GM18907 (cell line): ENCODE measurements at regions not wholly inside any gene's neighbourhood (a gene's known extent, or its start where the extent isn't known, plus 50 kb on each side); places are given as distances from the start of the nearest gene placed in this dataset.

ENCODE experiments used
- ATAC-seq: cut with Tn5 transposase; IDR thresholded peaks from one replicate; pipeline ENCODE4 v1.9.1; 2021; ENCODE audit warnings: mild to moderate bottlenecking, moderate library complexity; ENCODE audit not compliant: unreplicated experiment

GRCh38 chr9:8096091-8096490 lies 296.5 kb upstream of the DMAC1 start:
- no peak for ATAC-seq

- ATAC-seq: no peak
Observed at GRCh38 chr9:8095672-8096086, 296.1 kb upstream of the DMAC1 start.

GRCh38 chr9:8088477-8088876 lies 288.9 kb upstream of the DMAC1 start:
- no peak for ATAC-seq

GRCh38 chr9:8085986-8086385 lies 286.4 kb upstream of the DMAC1 start:
- ATAC-seq: no peak

- ATAC-seq: no peak
Observed at GRCh38 chr9:8078641-8079140, 279.1 kb upstream of the DMAC1 start.

- no peak for ATAC-seq
Observed at GRCh38 chr9:8074713-8075286, 275.2 kb upstream of the DMAC1 start.

GRCh38 chr9:8071445-8071798 lies 271.8 kb upstream of the DMAC1 start:
- ATAC-seq: no peak

GRCh38 chr9:8070779-8071444 lies 271.3 kb upstream of the DMAC1 start:
- ATAC-seq: no peak

GRCh38 chr9:8062459-8062858 lies 262.9 kb upstream of the DMAC1 start:
- no peak for ATAC-seq

- ATAC-seq: no peak
Observed at GRCh38 chr9:8053501-8053900, 253.9 kb upstream of the DMAC1 start.

- ATAC-seq: no peak
Observed at GRCh38 chr9:8052991-8053390, 253.4 kb upstream of the DMAC1 start.

GRCh38 chr9:8037745-8038144 lies 238.2 kb upstream of the DMAC1 start:
- no peak for ATAC-seq

GRCh38 chr9:8036914-8037524 lies 237.4 kb upstream of the DMAC1 start:
- no peak for ATAC-seq

GRCh38 chr9:8033794-8034193 lies 234.2 kb upstream of the DMAC1 start:
- ATAC-seq: no peak

GRCh38 chr9:8030095-8030494 lies 230.5 kb upstream of the DMAC1 start:
- no peak for ATAC-seq

GRCh38 chr9:8027351-8027750 lies 227.8 kb upstream of the DMAC1 start:
- ATAC-seq: no peak

GRCh38 chr9:8025551-8025950 lies 226.0 kb upstream of the DMAC1 start:
- no peak for ATAC-seq

- no peak for ATAC-seq
Observed at GRCh38 chr9:8020186-8020585, 220.6 kb upstream of the DMAC1 start.

- no peak for ATAC-seq
Observed at GRCh38 chr9:8019636-8020035, 220.1 kb upstream of the DMAC1 start.

GRCh38 chr9:8014997-8015682 lies 215.6 kb upstream of the DMAC1 start:
- no peak for ATAC-seq

GRCh38 chr9:8012986-8013385 lies 213.4 kb upstream of the DMAC1 start:
- no peak for ATAC-seq

- ATAC-seq: no peak
Observed at GRCh38 chr9:8011974-8012373, 212.4 kb upstream of the DMAC1 start.
